HG02610 (cell line): ENCODE measurements at regions not wholly inside any gene's neighbourhood (a gene's known extent, or its start where the extent isn't known, plus 50 kb on each side); places are given as distances from the start of the nearest gene placed in this dataset.
"Not testable (repeated sequence)": the region's sequence is repeated elsewhere in the genome, so short reads cannot be mapped to it uniquely, and the experiment has no call there.

Experiments
- ATAC-seq: cut with Tn5 transposase; IDR thresholded peaks from one replicate; pipeline ENCODE4 v1.9.1; 2021; ENCODE audit warnings: mild to moderate bottlenecking, moderate library complexity; ENCODE audit not compliant: unreplicated experiment

- no peak for ATAC-seq
Observed at GRCh38 chr22:48428631-48429371, 1398.9 kb downstream of the BRD1 start.

DNA sequence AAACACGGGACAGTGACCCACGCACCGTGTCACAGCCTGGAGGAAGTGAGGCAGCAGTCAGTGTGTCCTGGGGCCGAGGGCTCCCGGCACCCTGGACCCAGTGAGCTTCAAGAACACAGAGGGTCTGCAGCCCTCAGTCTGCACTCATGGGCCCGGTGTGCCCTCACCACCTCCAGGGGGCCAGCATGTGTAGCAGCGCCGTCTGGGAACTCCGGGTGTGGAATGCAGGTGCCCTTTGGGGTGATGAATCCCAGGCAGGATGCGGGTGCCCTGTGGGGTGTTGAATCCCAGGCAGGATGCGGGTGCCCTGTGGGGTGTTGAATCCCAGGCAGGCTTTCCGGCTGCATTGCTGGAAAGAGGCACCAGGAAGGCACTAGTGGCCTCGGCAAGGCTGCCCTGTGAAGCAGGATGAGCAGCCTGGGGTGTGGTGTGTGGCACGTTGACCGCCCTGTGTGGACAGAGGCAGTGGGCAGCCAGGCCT lies 1399.9 kb downstream of the BRD1 start:
- ATAC-seq: no peak

GRCh38 chr22:48426466-48427380 lies 1401.0 kb downstream of the BRD1 start:
- no peak for ATAC-seq

GRCh38 chr22:48425641-48426040 lies 1402.0 kb downstream of the BRD1 start:
- no peak for ATAC-seq

DNA sequence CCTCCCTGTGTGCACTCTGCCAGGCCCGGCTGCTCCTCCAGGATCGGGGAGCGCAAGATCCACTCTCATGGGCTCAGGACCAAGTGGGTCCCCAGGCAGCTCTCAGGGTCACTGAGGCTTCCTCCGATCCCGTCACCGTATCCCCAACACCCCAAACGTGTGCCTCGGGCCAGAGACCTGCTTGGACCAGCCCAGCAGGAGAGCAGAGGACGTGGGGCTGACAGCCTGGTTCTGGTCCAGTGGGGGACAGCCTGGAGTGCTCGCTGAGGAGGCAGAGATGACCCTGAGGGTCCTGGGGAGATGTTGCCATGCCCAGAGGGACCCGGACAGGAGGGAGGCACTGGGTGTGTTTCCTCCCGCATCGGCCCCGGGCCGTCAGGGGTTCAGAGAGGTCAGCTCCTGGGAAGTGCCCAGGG lies 1402.6 kb downstream of the BRD1 start:
- no peak for ATAC-seq

DNA sequence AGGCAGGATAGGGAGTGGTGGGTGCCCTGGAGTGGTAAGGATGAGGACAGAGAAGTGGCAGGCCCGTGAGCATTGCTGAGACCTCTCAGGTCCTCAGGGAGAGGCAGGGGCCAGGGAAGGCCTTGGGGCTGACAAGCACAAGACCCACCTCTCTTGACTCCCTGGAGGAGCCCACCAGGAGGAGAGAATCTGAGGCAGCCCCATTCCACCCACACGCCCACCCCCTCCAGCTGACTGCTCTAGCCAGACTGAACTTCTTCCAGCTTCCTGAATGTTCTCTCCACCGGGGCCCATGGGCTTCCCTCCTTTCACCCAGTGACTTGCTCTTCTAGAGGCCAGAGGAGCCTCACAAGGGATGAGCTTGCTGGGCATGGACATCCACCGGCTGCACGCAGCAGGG lies 1403.0 kb downstream of the BRD1 start:
- no peak for ATAC-seq

DNA sequence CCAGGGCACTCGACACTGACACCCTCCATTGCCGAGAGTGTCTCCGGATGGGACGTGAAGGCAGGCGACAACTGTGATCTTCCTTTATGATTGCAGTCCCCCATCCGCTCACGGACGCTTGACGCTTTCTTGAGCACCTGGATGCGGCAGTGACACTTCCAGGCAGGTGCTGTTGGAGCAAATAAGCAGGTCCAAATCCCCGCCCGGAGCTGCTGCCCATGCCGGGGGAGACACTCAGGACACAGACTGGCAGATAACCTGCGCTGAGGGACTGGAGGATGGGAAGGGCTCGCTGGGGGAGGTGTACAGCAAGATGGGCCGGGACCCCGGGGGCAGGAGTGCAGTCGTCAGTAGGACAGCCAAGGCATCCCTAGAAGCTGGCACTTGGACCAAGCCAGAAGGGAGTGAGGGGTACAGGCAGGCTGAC lies 1403.5 kb downstream of the BRD1 start:
- no peak for ATAC-seq

- no peak for ATAC-seq
Observed at GRCh38 chr22:48423481-48423911, 1404.2 kb downstream of the BRD1 start.

- ATAC-seq: no peak
Observed at GRCh38 chr22:48422900-48423480, 1404.7 kb downstream of the BRD1 start.

DNA sequence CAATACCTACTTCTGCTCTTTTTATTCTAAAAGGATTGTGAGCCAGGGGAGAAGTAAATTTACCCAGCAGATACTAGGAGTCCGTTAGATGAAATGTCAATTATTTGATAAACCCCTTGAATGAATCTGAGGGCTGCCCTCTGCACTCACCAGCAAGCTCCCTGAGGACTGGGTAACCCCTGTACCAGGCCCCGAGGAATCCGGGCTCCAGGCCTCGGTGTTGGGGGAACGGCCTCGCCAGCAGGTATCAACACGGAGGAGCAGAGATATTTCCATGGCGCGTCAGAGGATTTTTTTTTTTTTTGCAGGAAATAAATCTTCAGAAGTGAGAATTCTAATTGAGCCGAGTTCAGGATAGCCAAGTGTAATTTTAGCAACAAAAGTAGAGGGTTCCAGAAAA lies 1408.8 kb downstream of the BRD1 start:
- no peak for ATAC-seq

GRCh38 chr22:48417225-48418070 lies 1410.2 kb downstream of the BRD1 start:
- ATAC-seq: no peak

DNA sequence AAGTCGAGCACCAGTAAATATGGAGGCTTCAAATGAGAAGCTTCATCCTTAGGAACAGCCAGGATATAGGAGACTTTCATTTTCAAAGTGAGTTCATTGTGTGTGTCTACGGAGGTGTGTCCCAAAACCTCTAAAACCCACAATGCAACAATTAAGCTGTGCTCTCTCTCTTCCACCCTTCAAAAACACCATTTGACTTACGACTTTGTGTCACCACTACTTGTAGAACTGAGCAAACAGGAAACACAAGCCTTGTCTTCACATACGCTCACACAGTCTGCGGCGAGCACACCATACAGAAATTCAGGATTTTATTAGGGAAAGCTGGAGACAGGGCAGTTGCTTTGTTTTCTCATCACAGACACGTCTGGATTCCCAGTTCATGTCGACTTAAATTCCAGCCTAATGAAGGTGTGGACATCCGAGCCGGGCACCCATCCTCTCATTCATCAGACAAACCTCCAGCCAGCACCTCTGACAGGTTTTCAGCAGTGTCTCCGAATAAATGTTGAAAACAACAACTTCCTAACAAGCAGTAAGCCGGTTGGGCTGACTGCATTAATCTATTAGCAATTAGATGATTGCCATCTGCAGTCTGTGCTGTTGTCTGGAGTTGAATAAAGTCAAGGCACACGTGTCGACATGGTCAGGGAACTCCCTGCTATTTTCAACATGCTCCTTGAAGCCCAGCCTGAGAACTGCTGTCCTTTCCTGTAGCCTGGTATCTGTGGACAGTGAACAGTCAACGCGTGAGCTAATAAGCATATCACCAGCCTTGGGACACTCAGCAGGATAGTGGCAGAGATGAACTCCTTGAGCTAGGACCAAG lies 1411.1 kb downstream of the BRD1 start:
- ATAC-seq: no peak

DNA sequence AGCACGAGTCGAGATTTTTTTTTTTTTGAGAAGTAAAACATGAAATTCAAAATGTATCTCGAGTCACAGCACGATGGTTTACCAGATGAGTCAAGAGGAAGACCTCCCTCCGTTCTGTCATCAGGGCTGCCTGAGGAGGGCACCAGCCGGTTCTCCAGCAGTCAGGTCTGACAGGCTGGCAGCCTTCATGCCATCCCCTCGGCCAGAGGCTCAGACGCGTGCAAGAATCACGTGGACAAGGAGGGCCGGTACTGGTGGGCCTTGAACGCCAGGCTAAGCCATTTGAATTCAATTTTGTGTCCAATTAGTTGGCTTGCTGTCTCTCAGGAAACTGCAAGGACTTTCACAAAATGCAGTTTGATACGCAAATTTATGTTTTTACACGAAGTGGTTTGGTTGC lies 1412.2 kb downstream of the BRD1 start:
- no peak for ATAC-seq

DNA sequence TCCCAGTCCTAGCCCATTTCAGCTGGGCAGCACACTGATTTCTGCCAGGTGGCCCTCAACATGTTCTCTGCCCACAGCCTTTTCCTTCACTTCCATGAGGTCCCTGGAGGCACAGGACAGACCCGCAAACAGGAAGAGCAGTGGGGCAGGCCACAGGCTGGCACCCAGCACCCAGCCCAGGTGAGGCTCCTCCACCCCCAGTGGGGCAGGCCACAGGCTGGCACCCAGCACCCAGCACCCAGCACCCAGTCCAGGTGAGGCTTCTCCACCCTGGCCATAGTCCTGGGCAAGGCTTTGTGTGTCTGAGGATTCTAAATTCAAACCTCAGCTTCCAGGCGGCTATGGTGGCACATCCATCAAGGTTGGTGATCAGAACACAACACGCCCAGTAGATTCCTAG lies 1413.0 kb downstream of the BRD1 start:
- no peak for ATAC-seq

GRCh38 chr22:48412931-48413330 lies 1414.7 kb downstream of the BRD1 start:
- ATAC-seq: not testable (repeated sequence)

GRCh38 chr22:48410536-48410935 lies 1417.1 kb downstream of the BRD1 start:
- no peak for ATAC-seq

GRCh38 chr22:48407256-48407955 lies 1420.3 kb downstream of the BRD1 start:
- no peak for ATAC-seq

DNA sequence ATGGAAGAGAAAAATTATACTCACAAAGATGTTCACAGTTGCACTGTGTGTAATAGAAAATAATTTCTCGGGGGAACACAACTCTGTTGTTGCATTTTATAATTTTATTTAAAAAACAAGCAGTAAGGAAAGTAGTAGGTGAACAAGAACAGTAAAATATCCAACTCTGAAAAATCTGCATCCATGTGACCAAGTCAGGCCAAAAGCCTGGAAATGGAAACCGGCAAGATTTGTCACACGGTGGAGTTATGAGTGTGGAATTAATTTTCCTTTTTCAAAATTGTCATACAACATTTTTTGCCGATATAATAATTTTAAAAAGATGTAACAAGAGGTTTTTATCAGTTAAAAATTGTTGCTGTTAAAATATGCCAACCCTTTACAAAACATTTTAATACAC lies 1421.5 kb downstream of the BRD1 start:
- ATAC-seq: no peak

DNA sequence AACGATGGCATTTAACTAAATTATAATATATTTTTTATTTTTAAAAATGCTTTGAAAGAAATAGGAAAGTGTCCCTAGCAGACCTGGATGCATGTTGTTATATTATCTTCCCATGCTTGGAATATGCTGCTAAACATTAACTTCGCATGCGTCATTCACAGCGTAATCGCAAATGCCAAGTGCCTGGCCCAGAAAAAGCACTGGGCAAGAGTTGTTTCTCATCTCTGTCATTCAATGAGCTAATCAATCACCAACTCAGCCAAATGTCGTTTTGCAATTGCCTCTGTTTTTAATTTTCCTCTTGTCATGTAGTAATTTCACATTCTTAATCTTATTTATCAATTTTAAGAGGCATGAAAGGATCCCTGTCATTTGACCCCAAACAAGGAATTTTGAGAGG lies 1421.9 kb downstream of the BRD1 start:
- no peak for ATAC-seq
